NCI-H2081 (cell line): ENCODE measurements at regions not wholly inside any gene's neighbourhood (a gene's known extent, or its start where the extent isn't known, plus 50 kb on each side); places are given as distances from the start of the nearest gene placed in this dataset.
"Not testable (repeated sequence)": the region's sequence is repeated elsewhere in the genome, so short reads cannot be mapped to it uniquely, and the experiment has no call there.

ENCODE experiments used
- DNase-seq, 2 experiments: peaks; one replicate each; lab custom pipeline; 2025; lab: John Stamatoyannopoulos, UW

DNA sequence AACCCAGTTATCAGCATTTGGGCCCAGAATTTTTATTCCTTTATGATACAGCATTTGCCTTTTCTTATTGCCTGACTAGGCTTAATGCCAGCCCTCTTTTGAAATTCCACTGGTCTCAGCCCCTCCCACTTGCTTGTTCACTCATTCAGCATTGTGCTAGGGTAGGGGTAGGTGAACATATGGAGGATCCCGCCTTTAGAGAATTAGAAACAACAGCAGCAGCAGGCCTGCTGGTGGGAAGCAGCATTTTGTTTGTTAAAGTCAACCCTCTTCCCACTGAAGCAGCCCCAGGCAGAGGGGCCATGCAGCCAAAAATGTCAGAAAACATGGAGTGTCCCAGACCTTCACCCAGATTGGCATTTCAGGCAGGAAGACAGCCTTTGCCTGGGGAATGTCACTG lies 1355.2 kb downstream of the CDH8 start:
- DNase-seq: no peak

DNA sequence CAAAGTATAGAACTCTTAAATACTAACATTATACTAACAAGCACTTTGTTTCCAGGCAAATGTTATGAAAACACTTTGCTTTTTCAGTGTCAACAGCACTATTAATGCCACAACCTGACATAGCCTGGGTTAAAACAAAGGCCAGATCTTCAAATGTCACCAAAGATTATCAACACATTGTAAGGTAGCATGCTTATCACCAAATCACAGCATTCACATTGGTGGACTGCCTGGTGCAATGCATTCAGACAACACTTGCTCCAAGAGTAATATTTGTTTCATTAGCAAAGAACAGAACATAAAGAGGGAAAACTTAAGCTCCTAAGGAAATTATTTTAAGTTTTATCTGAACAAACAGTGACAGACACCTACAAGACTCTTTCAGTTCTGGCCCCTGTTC lies 1361.2 kb downstream of the CDH8 start:
- DNase-seq: no peak

DNA sequence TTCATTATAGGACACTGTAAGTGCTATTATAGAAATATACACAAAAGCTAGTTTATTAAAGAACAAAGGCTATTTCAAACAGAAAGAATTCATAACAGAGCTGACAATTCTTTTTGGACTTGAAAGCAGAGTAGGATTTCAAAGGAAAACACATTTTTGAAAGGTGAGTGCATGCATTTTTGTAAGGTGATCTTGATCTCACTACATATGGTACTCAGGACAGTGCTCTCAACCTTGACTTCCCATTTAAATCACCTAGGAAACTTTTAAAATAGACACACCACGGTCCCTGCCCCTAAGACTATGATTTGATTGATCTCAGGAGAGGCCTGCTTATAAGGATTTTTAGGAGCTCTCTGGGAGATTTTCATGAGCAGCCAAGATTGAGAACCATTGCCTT lies 1362.0 kb downstream of the CDH8 start:
- DNase-seq: no peak

DNA sequence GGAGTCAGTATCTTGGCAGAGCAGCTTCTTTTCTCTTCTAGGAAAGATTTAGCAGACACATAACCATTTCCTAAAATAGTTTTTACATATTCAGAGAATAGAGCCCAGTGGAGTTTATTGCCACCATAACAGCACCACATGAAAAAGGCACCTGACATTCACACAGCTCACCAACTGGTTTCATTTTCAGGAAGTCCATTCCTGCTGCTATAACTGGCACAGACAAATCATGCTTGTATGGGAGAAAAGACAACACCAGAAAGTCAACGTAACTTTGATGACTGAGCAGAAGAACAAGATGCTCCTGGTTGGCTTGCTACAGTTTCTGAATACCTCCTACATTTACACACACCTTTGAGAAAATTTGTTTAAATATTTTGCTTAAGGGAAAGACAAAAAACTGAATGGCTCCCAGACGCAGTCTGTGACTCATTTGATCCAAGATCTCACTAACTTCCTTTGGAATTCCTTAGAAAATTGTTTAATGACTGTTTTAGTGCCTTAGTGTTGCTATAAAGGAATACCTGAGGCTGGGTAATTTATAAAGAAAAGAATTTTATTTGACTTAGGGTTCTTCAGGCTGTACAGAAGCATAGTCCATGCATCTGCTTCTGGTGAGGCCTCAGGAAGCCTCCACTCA lies 1380.6 kb downstream of the CDH8 start:
- no peak for DNase-seq

DNA sequence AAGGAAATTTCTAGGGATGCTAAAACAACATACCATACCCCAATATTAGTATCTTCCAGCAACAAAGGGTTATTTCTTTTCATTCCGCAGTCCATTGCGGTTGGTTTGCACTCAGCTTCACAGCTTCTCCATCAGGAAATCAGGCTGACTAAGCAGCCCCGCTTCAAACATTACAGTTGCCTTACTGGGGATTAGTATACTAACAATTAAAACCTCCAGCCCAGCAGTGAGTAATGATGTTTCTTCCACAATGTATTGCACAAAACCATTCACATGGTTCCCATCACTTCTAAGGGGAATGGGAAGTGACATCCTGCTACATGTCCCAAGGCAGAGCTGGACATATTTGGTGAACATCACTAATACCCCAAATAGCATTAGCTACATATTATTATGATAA lies 1384.9 kb downstream of the CDH8 start:
- DNase-seq: no peak

DNA sequence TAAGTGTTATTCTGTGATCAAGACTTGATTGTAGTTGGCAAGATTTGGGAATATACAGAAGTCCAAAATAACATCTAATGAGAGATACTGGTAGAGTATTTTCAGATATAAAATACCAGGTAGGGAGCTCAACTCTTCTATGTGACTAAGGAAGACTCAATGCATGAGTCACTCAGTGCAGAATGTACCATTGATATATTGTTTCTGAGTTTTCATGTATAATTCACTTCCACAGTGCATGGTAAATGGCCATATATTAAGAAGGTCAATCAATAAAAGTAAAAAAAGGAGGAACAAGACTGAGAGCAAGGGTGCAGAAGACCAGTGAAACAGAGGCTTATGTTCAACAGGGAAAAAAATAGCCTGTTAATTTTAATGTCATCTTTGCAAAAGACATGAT lies 1387.9 kb downstream of the CDH8 start:
- DNase-seq: no peak

DNA sequence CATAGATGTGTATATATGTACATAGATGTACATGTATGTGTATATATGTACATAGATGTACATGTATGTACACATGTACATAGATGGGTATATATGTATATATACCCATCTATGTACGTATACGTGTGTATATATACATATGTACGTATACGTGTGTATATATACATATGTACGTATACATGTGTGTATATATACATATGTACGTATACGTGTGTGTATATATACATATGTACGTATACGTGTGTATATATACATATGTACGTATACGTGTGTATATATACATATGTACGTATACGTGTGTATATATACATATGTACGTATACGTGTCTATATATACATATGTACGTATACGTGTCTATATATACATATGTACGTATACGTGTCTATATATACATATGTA lies 1388.8 kb downstream of the CDH8 start:
- not testable (repeated sequence) for DNase-seq

DNA sequence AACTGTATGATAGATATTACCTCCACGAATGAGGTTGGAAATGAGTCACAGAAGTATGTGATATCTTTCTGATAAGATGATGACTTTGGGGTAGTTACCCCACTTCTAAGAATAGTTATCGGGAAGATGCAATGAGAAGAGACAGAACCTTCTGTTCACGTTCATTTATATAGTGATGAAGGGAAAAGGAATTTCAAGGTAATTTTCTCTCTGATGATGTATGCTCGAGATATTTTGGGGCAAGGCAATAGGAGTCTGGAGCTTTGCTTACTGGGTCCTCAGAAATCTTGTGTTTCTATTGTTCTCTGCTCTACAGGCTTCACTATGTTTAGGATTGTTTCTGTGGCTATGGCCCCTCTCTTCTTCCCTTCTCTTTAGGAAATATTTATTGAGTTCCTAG lies 1389.6 kb downstream of the CDH8 start:
- DNase-seq: no peak

DNA sequence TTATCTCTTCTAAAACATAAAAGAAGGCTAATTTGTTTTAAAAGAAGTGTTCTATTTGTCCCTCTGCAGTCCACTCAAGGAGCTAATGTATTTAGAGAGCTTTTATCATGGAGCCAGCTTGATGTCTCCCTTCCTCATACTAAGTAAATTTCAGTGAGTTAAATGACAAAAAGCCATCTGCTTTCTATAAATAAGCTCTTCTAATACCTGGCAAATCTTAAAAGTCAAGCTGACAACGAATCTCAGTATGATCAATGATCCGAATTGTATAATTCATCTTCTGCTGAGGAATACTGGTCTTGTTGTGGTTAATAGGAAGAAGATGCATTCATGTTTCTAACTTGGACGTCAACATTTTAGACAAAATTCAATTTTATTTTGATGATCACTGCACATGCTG lies 1390.7 kb downstream of the CDH8 start:
- DNase-seq: no peak

DNA sequence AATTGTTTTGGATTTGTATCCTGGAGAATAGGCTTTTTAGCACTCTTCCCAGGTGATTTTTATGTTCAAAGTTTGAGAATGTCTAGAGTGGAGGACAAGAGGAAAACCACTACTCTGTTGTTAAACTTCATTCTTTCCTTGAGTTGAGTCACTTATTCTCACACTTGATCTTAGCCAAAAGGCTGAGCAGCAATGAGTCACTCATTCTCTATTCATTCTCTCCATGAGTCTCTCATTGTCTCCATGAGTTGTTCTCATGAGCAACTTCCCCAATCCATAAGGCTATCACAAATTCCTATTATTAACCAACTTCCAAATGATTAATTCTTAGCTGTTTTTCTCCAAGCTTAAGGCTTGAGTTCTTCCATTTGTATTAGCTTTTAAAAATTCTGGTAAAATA lies 1393.3 kb downstream of the CDH8 start:
- DNase-seq: no peak

DNA sequence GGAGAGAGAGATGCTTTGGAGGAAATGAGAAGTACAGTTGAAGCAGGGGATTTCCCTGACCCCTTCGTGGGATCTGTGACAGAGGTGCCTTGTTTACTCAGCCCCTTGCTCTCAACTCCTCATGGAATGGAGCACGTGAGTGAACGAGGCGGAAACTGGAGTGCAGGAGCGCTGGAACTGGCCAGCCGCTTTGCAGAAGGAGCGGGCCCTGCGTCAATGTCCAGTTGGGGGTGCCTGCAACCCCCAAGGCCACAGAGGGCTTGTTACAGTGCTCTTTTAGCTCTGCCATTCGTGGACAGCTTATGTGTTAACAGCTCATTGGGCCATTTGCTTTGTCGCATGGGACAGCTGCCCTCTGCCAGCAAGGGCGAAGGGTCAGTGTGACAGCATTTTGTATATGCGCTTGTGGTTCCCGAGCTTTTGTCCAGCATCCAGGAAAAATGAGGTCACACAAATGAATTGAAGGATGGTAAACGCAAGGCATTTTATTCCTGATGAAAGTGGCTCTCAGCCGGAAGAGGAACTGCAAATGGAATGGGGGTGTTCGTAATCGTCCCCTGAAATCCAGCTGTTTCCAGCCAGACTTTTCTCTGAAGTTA lies 1395.1 kb downstream of the CDH8 start:
- DNase-seq: no peak

DNA sequence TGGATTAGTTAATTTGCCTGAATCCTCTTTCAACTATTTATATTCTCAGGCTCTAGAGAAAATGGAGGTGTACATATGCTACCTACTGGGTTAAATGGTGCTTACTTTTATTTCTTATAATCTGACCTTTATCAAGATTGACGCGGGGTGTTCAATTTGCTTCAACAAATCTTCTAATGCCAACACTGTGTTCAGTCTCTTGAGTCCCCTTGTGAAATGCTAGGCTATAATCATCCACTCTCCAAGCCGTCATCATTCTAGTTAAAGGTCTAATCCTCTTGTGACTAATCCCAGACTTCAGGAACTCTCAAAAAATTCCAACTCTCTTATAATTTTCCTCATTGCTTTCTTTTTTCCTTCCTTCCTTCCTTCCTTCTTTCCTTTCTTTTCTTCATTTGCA lies 1396.2 kb downstream of the CDH8 start:
- DNase-seq: no peak

DNA sequence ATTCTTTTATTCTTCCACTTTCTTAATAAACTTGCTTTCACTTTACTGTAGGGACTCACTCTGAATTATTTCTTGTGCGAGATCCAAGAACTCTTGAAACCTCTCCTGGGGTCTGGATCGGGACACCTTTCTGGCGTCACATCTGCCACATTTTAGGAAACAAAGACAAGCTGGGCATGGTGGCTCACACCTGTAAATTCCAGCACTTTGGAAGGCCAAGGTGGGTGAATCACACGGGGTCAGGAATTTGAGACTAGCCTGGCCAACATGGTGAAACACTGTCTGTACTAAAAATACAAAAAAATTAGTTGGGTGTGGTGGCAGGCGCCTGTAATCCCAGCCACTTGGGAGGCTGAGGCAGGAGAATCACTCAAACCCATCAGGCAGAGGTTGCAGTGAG lies 1399.6 kb downstream of the CDH8 start:
- not testable (repeated sequence) for DNase-seq

DNA sequence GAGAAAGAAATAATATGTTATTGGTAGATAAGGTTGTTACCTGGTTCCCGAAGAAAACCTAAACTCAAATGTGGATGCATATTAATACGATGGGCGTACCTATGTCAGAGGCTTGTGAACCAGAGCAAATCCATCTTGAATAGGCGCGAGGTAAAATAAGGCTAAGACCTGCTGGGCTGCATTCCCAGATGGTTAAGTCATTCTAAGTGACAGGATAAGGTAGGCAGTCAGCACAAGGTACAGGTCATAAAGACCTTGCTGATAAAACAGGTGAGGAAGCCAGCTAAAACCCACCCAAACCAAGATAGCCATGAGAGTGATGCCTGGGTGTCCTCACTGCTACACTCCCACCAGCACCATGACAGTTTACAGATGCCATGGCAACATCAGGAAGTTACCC lies 1400.1 kb downstream of the CDH8 start:
- DNase-seq: no peak

DNA sequence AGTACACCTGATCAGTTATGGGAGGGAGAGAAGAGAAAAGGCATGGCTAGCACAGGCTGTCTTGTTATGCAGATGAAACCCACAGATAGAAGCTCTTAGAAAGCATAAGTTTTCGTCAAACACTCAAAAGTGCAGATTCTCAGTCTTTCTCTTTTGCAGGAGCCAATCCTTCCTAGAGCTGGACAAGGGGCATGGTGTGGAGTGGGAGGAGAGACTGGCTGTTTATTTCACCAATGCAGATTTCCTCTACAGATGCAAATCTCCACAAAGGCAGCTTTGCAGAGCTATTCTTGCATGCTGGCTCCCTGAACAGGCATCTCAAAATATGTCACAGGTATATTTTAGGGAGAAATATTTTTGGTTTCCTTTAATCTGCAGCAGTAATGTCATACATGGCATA lies 1400.7 kb downstream of the CDH8 start:
- DNase-seq: no peak

DNA sequence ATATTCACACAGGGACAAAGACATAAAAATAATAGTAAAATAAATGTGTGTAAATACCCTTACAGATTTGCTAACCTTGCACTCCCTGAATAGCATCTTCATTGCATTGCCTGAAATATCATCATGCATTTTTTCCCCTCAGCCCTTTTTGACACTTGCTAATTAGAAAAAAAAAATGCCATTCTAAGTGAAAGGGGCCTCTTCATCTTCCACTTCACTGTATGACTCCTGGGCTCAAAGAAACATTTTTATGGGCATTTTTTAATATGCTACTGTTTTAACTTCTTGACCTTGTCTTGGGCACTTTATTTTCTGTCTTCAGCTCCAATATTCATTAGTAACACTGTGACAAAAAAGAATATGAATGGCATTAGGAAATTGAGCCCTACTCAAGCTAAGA lies 1424.4 kb downstream of the CDH8 start:
- DNase-seq: no peak

DNA sequence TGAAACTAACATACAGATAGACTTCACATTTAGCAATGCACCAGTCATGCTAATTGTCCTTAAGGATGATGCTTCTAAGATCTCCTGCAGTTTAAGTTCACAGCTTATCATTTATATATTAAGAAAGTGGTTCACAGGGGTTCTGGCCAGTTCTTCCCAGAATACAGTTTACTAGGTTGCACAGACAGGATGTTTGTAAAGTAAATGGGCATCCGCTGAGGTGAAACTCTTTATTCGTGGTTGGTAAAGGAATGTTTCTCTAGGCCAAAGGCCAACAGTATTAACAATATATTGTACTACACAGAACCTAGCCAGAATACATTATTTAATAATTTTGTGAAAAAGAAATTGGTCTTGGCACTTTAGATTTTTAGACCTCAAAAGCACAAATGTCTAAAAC lies 1427.3 kb downstream of the CDH8 start:
- no peak for DNase-seq

DNA sequence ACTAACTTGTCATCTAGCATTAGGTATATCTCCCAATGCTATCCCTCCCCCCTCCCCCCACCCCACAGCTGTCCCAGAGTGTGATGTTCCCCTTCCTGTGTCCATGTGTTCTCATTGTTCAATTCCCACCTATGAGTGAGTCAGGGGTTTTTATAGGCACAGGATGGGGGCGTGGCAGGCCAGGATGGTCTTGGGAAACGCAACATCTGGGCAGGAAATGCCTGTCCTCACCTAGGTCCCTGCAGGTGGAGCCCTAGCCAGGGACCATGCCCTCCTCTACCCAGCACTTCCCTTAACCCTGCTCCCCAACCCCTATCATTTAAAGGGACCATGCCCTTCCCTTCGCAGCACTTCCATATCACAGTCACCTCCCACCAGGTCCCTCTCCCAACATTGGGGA lies 1430.6 kb downstream of the CDH8 start:
- DNase-seq: not testable (repeated sequence)

DNA sequence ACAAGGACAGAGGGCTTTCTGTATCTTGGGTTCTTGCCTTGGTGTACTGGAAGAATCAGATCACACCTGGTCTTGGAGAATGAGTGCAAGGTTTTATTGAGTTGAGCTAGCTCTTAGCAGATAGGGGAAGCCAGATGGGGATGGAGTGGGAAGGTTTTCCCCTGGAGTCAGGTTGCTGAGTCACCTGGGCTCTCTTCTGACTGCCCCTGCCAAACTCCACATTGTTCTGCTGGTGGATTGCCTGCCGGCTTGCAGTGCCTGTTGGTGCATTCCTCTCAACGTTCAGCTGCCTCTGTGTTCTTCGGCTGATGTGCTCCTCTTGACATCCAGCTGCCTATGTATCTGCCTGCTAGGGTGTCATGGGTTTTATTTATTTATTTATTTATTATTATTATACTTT lies 1431.1 kb downstream of the CDH8 start:
- no peak for DNase-seq

DNA sequence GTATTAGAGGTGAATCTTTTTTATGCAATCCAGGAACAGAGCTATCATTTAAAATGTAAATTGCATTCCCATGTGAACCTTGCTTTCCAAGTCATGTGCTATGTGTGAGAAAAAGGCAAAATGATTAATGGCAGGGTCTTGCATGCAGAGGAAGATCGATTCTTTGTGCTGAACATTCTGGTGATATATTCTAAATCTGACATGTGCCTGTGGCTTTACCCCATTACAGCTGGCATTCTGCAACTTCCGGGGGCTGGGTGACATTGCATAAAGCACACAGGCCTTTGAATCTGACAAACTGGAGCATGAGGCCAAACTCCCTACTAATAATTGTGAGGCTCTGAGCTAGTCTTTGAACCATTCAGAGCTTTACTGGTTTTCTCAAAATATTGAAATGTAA lies 1449.7 kb downstream of the CDH8 start:
- DNase-seq: no peak

DNA sequence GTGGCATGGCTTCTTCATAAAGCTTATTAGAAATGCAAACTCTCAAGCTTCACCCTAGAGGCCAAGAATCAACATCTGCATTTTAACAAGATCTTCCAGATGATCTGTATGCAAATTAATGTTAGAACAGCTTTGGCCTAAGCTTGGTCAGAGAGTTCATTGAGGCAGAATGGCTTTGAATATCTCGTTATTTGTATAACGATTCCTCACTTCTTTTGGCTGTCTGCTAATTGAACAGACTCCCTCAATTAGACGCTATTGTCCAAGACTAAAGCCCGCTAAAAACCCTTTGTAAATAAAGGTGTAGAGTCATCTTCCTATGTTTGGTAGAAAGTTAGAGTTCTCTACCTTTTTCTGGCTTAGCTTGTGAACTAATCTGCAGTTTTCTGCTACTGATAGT lies 1453.7 kb downstream of the CDH8 start:
- DNase-seq: no peak

DNA sequence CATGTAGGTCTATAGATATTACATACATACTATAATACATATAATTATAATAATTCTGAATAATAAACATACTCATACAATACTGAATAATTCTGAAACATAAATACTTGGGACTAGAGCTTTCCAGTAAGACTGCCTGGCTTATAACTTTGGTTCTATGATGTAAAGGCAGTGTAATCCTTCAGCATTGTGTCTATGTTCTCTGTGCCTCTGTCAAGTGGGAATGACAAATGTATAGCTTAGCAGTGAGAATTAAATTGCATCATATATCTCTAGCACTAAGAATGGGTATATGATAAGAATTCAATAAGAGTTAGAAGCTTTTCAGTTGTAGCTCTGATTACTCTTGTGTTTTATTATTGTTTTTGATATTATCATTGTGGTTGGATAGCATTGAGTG lies 1469.3 kb downstream of the CDH8 start:
- DNase-seq: no peak

DNA sequence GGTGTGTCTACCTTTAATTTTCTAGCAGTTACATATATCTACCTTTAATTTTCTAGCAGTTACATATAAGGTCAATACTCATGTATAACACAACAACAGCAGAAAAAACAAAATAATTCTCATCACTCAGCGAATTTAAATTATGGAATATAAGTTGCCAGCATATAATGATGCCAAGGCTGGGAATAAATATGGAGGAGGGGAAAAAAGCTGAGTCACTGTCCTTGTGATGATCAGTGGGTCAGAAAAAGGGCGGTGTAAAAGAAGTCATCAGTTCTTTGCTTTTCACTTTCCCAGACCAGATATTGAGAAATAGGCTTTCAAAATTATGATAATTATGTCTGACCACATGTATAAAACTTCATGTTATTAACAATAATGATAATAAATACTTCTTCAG lies 1471.7 kb downstream of the CDH8 start:
- DNase-seq: no peak

DNA sequence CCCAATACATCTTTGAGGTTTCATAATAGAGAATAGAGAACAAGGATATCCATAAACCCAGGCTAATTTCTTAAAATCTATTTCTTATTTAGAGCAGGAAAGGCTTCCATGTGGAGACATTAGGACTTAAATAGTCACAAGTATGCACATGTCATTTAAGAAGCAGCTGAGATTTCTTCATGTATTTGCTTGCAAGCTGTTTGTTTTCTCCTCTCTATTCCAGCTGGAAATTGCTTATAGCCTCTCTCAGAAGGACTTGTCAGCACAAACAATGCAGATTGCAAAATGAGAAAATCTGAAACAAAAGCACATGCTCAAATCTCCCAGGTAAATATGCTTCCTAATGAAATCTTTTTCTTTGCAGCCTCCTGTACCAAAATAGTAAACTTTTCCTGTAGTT lies 1473.1 kb downstream of the CDH8 start:
- no peak for DNase-seq
